ENCODE measurements at regions not wholly inside any gene's neighbourhood (a gene's known extent, or its start where the extent isn't known, plus 50 kb on each side); places are given as distances from the start of the nearest gene placed in this dataset.

DNA sequence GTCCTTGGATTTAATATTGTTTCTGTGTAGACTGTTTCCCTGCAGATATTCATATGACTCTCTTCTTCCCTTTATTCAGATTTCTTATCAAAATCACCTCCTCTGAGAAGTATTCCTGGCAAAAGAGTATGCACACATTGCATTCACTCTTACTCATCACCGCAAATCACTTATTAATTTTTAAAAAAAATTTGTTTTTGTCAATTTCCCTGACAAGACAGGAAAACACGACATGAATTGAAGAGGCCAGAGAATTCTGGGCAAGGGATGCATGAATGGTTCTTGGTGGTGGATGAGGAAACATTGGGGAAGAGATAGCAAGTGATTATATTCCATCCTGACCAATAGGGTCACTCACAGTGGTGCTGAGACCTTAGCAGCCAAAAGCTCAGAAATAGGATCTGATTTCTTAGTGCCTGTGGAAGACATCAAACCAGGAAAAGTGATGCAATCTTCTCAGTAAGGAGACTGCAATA is 522.5 kb upstream of the AGA start:
- Histone ChIP-seq H3K9ac (ENCODE audit: insufficient read depth, low read depth, low read length) (no peak overlapping the region), H3K36me3 (replicated peaks in 1 of 2; ENCODE audit: control insufficient read depth in 1 of 2, insufficient read depth in 2 of 2, low read length in 2 of 2) (no peaks in the 10 kb centered on the region), H3K27me3 (ENCODE audit: control insufficient read depth in 1 of 2, insufficient read depth in 2 of 2, low read length in 2 of 2) (no peaks in the 10 kb centered on the region), H3K79me2 (ENCODE audit: insufficient read depth, low read length) (no peaks in the 10 kb centered on the region), H3K4me1 (ENCODE audit: insufficient read depth, low read length) (no peaks in the 10 kb centered on the region), H2AFZ (ENCODE audit: low read length) (no peak overlapping the region), H3K4me3 (replicated peaks in 1 of 3; ENCODE audit: insufficient read depth in 1 of 3, low read depth in 2 of 3, low read length in 3 of 3) (no peak overlapping the region), H3K4me2 (ENCODE audit: low read depth, low read length) (no peak overlapping the region), H3K27ac (ENCODE audit: extremely low read length, insufficient read depth, low read length) (no peak overlapping the region), H4K20me1 (ENCODE audit: insufficient read depth, low read length) (no peaks in the 10 kb centered on the region), H3K9me3 (ENCODE audit: low read length) (no peaks in the 10 kb centered on the region)
- 0 out of 2 replicates have a peak, but pooled peaks have one; percentile 2 for TF ChIP-seq CEBPB (IDR thresholded peaks at IDR 0.05; ENCODE audit: borderline replicate concordance, low read depth, low read length)
- TF ChIP-seq, protein P1, sequence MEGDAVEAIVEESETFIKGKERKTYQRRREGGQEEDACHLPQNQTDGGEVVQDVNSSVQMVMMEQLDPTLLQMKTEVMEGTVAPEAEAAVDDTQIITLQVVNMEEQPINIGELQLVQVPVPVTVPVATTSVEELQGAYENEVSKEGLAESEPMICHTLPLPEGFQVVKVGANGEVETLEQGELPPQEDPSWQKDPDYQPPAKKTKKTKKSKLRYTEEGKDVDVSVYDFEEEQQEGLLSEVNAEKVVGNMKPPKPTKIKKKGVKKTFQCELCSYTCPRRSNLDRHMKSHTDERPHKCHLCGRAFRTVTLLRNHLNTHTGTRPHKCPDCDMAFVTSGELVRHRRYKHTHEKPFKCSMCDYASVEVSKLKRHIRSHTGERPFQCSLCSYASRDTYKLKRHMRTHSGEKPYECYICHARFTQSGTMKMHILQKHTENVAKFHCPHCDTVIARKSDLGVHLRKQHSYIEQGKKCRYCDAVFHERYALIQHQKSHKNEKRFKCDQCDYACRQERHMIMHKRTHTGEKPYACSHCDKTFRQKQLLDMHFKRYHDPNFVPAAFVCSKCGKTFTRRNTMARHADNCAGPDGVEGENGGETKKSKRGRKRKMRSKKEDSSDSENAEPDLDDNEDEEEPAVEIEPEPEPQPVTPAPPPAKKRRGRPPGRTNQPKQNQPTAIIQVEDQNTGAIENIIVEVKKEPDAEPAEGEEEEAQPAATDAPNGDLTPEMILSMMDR (CRISPR knock-in tag; IDR thresholded peaks at IDR 0.05): no peak
- WGBS (ENCODE audit: low lambda C conversion rate): 0% methylated on average over 2 of the region's 2 CpGs
- no TSS peak for BruUV-seq (replicated peaks)
- FAIRE-seq: no peak
- in situ Hi-C loops (cut with HindIII; ENCODE audit: extremely low pct_ligation_motif_present, low pct_unique_long_range_greater_than_20kb): no loop called here
- intact Hi-C loops (cut with micrococcal nuclease; ENCODE audit: unreplicated experiment): no loop called here
- CTCF ChIA-PET (ENCODE audit: low intra/inter-chr PET ratio, low total read pairs): no interaction called here
- POLR2A ChIA-PET: no interaction called here
- no peak for ATAC-seq
- no peak for DNase-seq (ENCODE audit: low spot score)

DNA sequence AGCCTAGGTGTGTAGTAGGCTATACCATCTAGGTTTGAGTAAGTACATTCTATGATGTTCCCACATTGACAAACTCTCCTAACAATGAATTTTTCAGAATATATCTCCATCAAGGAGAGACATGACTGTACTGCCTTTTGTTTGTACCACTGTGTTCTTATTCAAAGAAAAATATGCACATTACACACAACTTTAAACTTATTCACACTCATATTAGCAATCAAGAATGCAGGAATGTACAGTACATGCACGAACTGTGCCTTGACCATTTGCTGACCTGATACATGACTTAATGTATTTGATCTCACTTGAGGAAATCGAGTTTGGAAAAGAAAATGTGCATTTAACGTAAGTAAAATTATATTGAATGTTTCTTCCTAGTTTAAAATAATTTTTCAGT is 525.1 kb upstream of the AGA start:
- Histone ChIP-seq H3K4me2 (ENCODE audit: low read depth, low read length) (no peak overlapping the region), H3K27ac (ENCODE audit: extremely low read length, insufficient read depth, low read length) (no peak overlapping the region), H3K36me3 (replicated peaks in 1 of 2; ENCODE audit: control insufficient read depth in 1 of 2, insufficient read depth in 2 of 2, low read length in 2 of 2) (no peaks in the 10 kb centered on the region), H3K27me3 (ENCODE audit: control insufficient read depth in 1 of 2, insufficient read depth in 2 of 2, low read length in 2 of 2) (no peaks in the 10 kb centered on the region), H2AFZ (ENCODE audit: low read length) (no peak overlapping the region), H3K9me3 (ENCODE audit: low read length) (no peaks in the 10 kb centered on the region), H3K9ac (ENCODE audit: insufficient read depth, low read depth, low read length) (no peak overlapping the region), H3K4me1 (ENCODE audit: insufficient read depth, low read length) (no peaks in the 10 kb centered on the region), H4K20me1 (ENCODE audit: insufficient read depth, low read length) (no peaks in the 10 kb centered on the region), H3K79me2 (ENCODE audit: insufficient read depth, low read length) (no peaks in the 10 kb centered on the region), H3K4me3 (replicated peaks in 1 of 3; ENCODE audit: insufficient read depth in 1 of 3, low read depth in 2 of 3, low read length in 3 of 3) (no peak overlapping the region)
- WGBS (ENCODE audit: low lambda C conversion rate): 1% methylated on average over 3 of the region's 3 CpGs
- in situ Hi-C loops (cut with HindIII; ENCODE audit: extremely low pct_ligation_motif_present, low pct_unique_long_range_greater_than_20kb): no loop called here
- no peak for DNase-seq (ENCODE audit: low spot score)
- CTCF ChIA-PET (ENCODE audit: low intra/inter-chr PET ratio, low total read pairs): no interaction called here
- TF ChIP-seq ASH2L (IDR thresholded peaks at IDR 0.05; ENCODE audit: insufficient read length, low read depth, low read length): no peak
- TF ChIP-seq ZNF724P (CRISPR knock-in tag; IDR thresholded peaks at IDR 0.05; ENCODE audit: borderline replicate concordance): no peak
- no peak for TF ChIP-seq ZKSCAN8 (CRISPR knock-in tag; IDR thresholded peaks at IDR 0.05; ENCODE audit: borderline replicate concordance)
- no peak for TF ChIP-seq GPN1 (CRISPR knock-in tag; IDR thresholded peaks at IDR 0.05; ENCODE audit: borderline replicate concordance)
- no peak for TF ChIP-seq ZC3H4 (CRISPR knock-in tag; IDR thresholded peaks at IDR 0.05; ENCODE audit: borderline replicate concordance)
- TF ChIP-seq ZNF564 (CRISPR knock-in tag; IDR thresholded peaks at IDR 0.05): no peak
- TF ChIP-seq ZSCAN31 (CRISPR knock-in tag; IDR thresholded peaks at IDR 0.05; ENCODE audit: low read depth): no peak
- no peak for TF ChIP-seq SMAD1 (CRISPR knock-in tag; IDR thresholded peaks at IDR 0.05; ENCODE audit: borderline replicate concordance, low read depth)
- TF ChIP-seq NFKBIZ (CRISPR knock-in tag; IDR thresholded peaks at IDR 0.05): no peak
- no peak for TF ChIP-seq EHMT2 (IDR thresholded peaks at IDR 0.05; ENCODE audit: borderline replicate concordance, low read depth, low read length)
- TF ChIP-seq, protein P2, sequence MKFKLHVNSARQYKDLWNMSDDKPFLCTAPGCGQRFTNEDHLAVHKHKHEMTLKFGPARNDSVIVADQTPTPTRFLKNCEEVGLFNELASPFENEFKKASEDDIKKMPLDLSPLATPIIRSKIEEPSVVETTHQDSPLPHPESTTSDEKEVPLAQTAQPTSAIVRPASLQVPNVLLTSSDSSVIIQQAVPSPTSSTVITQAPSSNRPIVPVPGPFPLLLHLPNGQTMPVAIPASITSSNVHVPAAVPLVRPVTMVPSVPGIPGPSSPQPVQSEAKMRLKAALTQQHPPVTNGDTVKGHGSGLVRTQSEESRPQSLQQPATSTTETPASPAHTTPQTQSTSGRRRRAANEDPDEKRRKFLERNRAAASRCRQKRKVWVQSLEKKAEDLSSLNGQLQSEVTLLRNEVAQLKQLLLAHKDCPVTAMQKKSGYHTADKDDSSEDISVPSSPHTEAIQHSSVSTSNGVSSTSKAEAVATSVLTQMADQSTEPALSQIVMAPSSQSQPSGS (CRISPR knock-in tag; IDR thresholded peaks at IDR 0.05): no peak
- TF ChIP-seq ZNF121 (CRISPR knock-in tag; IDR thresholded peaks at IDR 0.05): no peak
- intact Hi-C loops (cut with micrococcal nuclease; ENCODE audit: unreplicated experiment): no loop called here
- ATAC-seq: no peak
- FAIRE-seq: no peak
- BruUV-seq (replicated peaks): no TSS peak
- POLR2A ChIA-PET: no interaction called here

Measured in HepG2 (cell line).